ENCODE measurements at regions not wholly inside any gene's neighbourhood (a gene's known extent, or its start where the extent isn't known, plus 50 kb on each side); places are given as distances from the start of the nearest gene placed in this dataset.

DNA sequence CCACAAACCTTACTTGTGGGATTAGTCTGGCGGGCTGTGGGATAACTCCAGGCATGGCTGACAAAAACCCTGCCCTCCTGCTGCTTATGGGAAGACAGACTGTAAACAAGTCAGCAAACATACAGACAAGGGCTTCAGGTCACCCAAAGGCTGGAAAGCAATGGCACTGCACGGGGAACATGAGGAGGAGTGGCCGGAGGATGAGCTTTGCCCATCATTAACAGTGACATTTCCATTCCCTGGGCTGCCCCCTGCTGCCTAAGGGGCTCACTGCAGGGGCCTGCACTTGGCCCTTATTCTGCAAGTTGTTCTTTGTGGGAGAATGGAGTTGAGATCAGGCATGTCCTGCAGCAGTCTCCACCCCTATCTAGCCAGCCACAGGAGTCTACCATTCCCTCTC is 91.3 kb downstream of the UQCRFS1 start:
- no peak for TF ChIP-seq POLR2A (IDR thresholded peaks at IDR 0.05)
- TF ChIP-seq, protein P1, sequence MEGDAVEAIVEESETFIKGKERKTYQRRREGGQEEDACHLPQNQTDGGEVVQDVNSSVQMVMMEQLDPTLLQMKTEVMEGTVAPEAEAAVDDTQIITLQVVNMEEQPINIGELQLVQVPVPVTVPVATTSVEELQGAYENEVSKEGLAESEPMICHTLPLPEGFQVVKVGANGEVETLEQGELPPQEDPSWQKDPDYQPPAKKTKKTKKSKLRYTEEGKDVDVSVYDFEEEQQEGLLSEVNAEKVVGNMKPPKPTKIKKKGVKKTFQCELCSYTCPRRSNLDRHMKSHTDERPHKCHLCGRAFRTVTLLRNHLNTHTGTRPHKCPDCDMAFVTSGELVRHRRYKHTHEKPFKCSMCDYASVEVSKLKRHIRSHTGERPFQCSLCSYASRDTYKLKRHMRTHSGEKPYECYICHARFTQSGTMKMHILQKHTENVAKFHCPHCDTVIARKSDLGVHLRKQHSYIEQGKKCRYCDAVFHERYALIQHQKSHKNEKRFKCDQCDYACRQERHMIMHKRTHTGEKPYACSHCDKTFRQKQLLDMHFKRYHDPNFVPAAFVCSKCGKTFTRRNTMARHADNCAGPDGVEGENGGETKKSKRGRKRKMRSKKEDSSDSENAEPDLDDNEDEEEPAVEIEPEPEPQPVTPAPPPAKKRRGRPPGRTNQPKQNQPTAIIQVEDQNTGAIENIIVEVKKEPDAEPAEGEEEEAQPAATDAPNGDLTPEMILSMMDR (IDR thresholded peaks at IDR 0.05 in 4 of 5, conservative IDR thresholded peaks at IDR 0.05 in 1 of 5): peak in 2 of 5 experiments; percentile 14 to 26

Measured in gastrocnemius medialis (tissue), 4 donors.